ENCODE measurements at regions not wholly inside any gene's neighbourhood (a gene's known extent, or its start where the extent isn't known, plus 50 kb on each side); places are given as distances from the start of the nearest gene placed in this dataset.

DNA sequence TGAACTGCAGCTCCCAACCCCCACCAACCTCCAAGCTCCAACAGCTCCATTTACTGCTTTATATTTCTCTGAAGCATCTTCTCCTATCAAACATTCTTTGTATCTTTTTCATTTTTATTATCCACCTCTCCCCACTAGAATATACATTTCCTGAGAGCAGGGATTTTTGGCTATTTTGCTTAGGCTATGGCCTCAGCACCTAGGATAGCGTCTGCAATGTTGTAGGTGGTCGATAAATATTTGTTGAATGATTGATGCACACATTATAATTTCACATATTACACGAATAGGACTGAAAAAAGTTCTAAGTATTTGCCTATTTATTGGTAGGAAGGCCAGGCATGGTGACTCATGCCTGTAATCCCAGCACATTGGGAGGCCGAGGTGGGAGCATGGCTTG lies 658.7 kb upstream of the DIPK2B start:
- DNase-seq = no peak

DNA sequence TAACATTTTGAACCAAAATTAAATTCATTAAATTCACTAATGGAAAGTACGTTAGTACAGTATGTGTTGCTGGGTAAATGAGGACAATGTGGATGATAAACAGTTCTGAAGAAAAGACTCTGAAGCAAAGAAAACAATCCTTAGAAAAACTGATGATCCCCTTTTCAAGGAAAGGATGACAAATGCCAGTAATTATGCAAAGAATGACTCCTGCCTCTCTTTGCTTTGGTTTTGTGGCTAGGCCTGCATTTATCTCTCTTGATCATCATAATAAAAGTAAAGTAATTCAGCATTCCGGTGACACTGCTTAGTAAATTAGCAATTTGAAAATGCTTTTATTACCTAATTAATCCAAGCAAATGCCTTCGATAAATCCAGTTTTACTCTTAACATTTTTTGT lies 652.2 kb upstream of the DIPK2B start:
- DNase-seq = no peak

GRCh38 chrX:45851434-45851991 lies 650.8 kb upstream of the DIPK2B start:
- peak; percentile 32 for DNase-seq

DNA sequence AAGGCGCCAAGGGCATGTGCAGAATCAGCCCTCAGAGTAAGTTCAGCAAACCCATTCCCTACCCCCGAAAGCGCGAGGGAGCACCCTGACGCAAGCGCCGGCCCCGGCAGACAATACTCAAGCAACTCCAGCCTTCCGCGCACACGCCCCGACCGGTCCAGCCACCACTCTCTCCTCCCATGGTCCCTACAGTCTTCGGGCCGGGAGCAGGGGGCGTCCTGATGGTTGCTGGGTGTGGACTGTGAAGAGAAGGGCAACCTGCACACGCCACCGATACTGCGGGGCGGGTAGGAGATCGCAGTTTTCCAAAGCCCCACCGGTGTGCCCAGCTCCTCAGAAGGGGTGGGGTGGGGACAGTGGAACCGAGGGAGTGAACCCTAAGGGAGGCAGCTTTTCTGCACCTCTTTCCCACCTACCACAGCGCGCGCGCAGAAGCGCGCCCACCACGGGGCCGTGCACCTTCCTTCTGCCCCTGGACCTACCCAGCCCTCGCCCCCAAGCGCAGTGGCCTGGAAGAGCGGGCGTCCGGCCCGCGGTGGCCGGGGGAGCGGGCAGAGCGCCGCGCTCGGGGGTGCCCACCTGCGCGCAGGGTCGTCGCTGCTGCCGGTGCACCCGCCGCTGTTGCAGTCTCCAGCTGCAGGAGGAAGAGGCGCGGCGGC lies 650.2 kb upstream of the DIPK2B start:
- peak; percentile 48 for DNase-seq

GRCh38 chrX:45850197-45850774 lies 649.6 kb upstream of the DIPK2B start:
- DNase-seq = no peak

GRCh38 chrX:45849261-45849862 lies 648.7 kb upstream of the DIPK2B start:
- peak; percentile 11 for DNase-seq

- no peak for DNase-seq
Measured at GRCh38 chrX:45847961-45848360, 647.3 kb upstream of the DIPK2B start.

- DNase-seq = no peak
Measured at GRCh38 chrX:45846328-45846727, 645.7 kb upstream of the DIPK2B start.

DNA sequence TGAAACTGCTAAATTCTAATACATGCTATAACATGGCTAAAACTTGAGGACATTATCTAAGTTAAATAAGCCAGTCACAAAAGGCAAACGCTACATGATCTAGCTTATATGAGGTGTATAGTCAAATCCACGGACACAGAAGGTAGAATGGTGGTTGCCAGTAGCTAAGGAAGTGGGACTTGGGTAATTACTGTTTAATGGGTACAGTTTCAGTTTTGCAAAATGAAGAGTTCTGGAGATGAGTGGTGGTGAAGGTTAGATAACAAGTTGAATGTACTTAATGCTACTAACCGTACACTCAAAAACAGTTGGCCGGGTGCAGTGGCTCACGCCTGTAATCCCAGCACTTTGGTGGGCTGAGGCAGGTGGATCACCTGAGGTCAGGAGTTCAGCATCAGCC lies 644.5 kb upstream of the DIPK2B start:
- no peak for DNase-seq

DNA sequence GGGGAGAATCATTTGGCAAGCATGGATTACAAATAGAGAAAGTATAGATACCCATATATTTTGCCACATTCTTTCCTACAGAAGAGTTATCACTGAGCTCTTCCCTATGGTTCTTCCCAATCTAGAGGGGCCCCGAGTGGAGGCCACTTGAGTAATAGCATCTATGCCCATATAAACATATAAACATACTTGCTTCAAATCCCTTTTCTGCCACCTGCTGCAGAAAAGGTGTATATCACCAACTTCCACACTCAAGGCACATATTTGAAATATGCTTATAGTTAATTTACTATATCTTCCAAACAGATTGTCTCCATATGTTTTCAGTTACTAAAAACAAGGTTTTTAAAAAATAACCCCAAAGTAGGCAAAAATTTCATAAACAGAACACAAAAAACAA lies 642.8 kb upstream of the DIPK2B start:
- no peak for DNase-seq

- no peak for DNase-seq
Measured at GRCh38 chrX:45842926-45843315, 642.2 kb upstream of the DIPK2B start.

DNA sequence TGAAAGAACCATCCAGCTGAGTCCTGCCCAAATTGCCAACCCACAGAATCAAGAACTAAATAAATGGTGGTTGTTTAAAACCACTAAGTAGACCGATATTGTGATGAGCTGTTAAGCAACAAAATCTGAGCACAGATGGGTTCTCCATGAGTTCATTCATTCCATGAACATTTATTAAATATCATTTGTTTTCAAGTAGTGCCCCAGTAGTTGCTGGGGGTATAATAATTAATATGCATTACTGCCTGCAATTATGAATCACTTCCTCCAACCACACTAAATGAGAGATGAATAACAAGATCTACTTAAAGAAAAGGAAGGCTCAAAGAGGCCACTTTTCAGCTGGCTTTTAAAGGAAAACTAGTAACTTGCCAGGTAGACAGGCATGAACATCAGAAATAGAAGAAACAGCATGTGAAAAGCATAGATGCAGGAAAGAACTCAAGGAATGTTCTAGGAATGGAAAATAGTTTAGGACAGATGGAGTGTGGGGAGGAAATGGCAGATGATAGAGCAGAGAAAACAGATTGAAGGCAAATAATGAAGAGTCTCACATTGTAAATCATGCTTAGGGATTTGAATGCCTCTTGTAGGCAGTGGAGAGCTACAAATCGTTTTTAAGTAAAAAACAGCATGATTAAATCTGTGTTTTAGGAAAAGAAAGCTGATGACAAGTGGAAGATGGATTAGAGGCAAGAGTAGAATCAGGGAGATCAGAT lies 641.7 kb upstream of the DIPK2B start:
- no peak for DNase-seq

DNA sequence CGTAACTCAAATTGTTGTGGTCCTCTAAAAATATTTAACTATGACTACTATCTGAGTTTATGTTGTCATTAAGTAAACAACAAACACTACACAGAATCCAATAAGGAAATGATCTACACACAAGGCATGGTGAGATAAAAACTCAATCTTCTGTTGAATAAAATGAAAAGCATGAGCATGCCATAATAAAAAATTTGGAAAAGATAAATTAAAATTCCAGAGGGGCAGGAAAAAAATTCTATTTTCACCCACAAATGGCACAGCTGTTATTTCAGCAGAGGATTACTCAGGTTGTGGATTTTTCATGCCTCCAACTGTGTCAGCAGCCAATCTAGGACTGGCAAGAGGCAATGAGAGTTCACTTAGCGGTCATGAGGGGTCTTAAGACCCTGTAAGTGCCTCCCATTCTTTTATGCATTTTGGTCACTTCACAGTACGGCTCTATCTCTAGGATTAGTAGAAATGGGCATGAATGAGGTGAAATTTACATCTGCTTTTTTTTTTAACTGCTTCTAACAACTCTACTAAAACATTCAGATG lies 639.8 kb upstream of the DIPK2B start:
- DNase-seq = no peak

GRCh38 chrX:45830343-45830742 lies 629.7 kb upstream of the DIPK2B start:
- no peak for DNase-seq

- DNase-seq = no peak
Measured at GRCh38 chrX:45824471-45824870, 623.8 kb upstream of the DIPK2B start.

DNA sequence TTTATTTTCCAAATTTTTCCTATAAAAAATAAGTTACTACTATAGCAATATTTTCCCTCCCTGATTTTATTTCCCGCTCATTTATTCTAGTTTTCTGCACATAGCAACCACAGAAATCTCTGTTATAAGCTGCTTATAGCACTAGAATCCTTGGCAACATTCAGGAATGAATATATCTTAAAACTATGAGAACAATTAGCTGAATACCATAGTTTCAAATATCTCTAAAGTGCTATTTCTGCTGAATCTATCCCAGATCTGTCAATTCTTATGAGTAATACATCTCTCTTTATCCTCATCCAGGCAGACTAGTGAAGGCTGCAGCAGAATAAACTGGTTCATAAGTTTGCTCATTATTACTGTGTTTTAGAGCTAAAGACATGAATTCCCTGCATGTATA lies 622.9 kb upstream of the DIPK2B start:
- DNase-seq = no peak

- no peak for DNase-seq
Measured at GRCh38 chrX:45822124-45822523, 621.4 kb upstream of the DIPK2B start.

DNA sequence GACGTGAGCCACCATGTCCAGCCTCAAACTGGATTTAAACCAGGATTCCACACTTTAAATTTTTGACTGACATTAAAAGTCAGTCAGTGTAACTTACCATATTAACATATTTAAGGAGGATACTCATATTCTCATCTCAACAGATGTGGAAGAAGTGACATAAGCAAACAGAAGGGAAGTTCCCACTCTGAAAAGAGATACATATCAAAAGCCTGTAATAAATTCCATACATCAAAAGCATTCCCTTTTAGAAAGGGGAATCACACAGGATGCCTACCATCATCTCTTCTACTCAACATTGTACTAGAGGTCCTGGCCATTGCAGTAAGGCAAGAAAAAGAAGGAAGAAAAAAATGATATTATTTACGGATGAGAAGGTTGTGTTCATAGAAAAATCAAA lies 618.2 kb upstream of the DIPK2B start:
- no peak for DNase-seq

GRCh38 chrX:45815441-45815840 lies 614.8 kb upstream of the DIPK2B start:
- no peak for DNase-seq

DNA sequence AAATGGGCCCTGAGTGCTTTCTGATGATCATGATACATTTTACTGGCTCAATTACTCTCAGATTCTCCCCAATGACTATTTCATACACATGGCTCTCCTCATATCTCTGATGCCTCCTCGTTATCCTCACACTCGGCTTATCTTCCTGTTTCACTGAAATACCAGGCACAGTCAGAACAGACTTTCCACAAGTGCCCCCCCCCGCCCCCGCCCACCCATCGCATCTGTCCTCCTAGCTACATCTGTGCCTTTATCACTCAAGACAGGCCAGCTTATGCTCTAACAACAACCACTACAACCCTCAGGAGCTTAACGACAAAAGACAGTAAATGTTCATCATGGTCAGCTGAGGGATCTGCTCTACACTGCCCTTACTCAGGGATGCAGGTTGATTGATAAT lies 610.6 kb upstream of the DIPK2B start:
- no peak for DNase-seq

GRCh38 chrX:45807572-45808425 lies 607.1 kb upstream of the DIPK2B start:
- DNase-seq = no peak

- DNase-seq = no peak
Measured at GRCh38 chrX:45806410-45807121, 605.9 kb upstream of the DIPK2B start.
